Upper lobe of left lung (tissue), 4 donors: ENCODE measurements at regions not wholly inside any gene's neighbourhood (a gene's known extent, or its start where the extent isn't known, plus 50 kb on each side); places are given as distances from the start of the nearest gene placed in this dataset.

Source experiments
- EP300 ChIP-seq, 4 donors: sonication (generic); formaldehyde crosslinking; IDR thresholded peaks; one replicate each; pipeline ENCODE4 v1.5.1; 2017; ENCODE audit warnings: antibody characterized with exemption in 4 of 4, control low read depth in 2 of 4
- POLR2A ChIP-seq, 4 donors: fragments of 450-650 bp; IDR thresholded peaks; one replicate each; pipeline ENCODE4 v1.5.1; 2016 to 2017; ENCODE audit warnings: antibody characterized with exemption in 4 of 4, mild to moderate bottlenecking in 2 of 4
- POLR2AphosphoS5 ChIP-seq, 2 donors: sonication (generic); formaldehyde crosslinking; IDR thresholded peaks; one replicate each; pipeline ENCODE4 v1.5.1; 2017; ENCODE audit warnings: antibody characterized with exemption in 2 of 2
- TF ChIP-seq, protein P1 (sequence below), 6 experiments: fragments of 450-650 bp in 4 of 6; fragments of 200-600 bp in 2 of 6; sonication (generic) in 2 of 6; IDR thresholded peaks; one replicate each; pipeline ENCODE4 v1.5.1; 2016 to 2019; ENCODE audit warnings: antibody characterized with exemption in 6 of 6

DNA sequence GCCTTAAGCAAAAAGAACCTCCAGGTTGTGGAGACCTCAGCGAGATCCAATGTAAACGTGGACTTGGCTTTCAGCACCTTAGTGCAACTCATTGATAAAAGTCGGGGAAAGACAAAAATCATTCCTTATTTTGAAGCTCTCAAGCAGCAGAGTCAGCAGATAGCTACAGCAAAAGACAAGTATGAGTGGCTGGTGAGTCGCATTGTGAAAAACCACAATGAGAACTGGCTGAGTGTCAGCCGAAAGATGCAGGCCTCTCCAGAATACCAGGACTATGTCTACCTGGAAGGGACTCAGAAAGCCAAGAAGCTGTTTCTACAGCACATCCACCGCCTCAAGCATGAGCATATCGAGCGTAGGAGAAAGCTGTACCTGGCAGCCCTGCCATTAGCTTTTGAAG is 58.5 kb downstream of the ARHGAP35 start:
- no peak for TF ChIP-seq POLR2AphosphoS5 (IDR thresholded peaks at IDR 0.05)
- TF ChIP-seq, protein P1, sequence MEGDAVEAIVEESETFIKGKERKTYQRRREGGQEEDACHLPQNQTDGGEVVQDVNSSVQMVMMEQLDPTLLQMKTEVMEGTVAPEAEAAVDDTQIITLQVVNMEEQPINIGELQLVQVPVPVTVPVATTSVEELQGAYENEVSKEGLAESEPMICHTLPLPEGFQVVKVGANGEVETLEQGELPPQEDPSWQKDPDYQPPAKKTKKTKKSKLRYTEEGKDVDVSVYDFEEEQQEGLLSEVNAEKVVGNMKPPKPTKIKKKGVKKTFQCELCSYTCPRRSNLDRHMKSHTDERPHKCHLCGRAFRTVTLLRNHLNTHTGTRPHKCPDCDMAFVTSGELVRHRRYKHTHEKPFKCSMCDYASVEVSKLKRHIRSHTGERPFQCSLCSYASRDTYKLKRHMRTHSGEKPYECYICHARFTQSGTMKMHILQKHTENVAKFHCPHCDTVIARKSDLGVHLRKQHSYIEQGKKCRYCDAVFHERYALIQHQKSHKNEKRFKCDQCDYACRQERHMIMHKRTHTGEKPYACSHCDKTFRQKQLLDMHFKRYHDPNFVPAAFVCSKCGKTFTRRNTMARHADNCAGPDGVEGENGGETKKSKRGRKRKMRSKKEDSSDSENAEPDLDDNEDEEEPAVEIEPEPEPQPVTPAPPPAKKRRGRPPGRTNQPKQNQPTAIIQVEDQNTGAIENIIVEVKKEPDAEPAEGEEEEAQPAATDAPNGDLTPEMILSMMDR (IDR thresholded peaks at IDR 0.05), result no peak
- TF ChIP-seq POLR2A (IDR thresholded peaks at IDR 0.05), result no peak
- no peak for TF ChIP-seq EP300 (IDR thresholded peaks at IDR 0.05)
